GM19239 (cell line): ENCODE measurements at regions not wholly inside any gene's neighbourhood (a gene's known extent, or its start where the extent isn't known, plus 50 kb on each side); places are given as distances from the start of the nearest gene placed in this dataset.

Experiments
- DNase-seq: peaks from one replicate; pipeline ENCODE4 v3.0.0; 2011; ENCODE audit warnings: low spot score; ENCODE audit not compliant: insufficient read length
- FAIRE-seq: peaks from 2 replicates; lab custom pipeline; 2011; peaks lifted over from hg19 to GRCh38; lab: Jason Lieb, UNC

GRCh38 chr12:27382924-27383323, 50.3 kb downstream of the BMAL2 start:
- DNase-seq (no peak), FAIRE-seq (no peak)

DNA sequence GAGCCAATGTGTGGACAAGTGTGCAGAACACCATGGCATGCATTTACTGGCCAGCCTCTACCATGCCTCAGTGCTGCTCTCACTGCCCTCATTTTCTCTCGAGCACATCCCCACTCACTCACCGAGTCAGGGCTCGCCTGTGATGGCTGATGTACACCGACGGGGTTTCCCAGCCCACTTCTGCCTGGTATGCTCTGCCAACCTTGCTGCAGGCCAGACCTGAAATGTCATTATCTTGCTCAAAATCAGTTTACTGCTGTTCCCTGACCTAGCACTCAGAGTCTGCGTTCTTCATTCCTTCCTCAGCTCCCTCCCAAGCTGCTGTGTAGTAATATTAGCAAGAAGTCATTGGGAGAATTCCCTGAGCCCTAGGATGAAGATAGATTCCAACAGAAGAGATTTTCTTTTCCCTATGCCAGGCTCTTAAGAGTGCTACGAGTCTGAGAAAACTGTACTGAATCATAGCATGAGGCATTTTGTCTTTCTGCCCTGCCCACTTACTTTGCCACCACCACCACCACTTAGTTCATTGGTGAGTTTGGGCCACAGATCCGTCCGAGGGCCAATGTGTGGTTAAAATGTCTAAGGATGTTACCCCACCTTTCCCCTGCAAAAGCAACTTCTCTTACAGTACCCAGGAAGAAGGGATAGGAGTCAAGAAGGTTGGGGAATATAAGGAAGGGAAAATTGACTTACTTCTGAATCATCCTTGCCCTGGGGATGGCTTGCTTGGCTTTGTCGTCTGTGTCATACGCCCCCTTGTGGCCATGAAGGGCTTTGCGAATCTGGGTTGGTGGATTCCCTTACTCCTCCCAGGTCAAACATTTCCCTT, 51.0 kb downstream of the BMAL2 start:
- DNase-seq = peak; percentile 54
- FAIRE-seq = peak; percentile 90

DNA sequence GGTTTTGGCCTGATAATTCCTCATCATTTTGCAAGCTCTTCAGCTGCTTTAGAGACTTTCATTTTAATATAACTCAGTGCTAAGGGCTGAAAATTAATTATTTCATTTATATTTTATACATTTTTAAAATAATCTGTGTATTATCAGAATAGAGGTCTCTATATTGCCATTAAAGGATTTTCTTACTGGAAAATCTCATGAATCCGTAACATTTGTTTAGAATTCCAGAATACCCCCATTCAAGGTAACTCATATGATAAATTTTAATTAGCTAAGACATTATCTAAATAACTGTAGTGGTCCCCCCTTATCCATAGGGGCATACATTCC, 51.6 kb downstream of the BMAL2 start:
- DNase-seq = no peak
- FAIRE-seq = no peak

DNA sequence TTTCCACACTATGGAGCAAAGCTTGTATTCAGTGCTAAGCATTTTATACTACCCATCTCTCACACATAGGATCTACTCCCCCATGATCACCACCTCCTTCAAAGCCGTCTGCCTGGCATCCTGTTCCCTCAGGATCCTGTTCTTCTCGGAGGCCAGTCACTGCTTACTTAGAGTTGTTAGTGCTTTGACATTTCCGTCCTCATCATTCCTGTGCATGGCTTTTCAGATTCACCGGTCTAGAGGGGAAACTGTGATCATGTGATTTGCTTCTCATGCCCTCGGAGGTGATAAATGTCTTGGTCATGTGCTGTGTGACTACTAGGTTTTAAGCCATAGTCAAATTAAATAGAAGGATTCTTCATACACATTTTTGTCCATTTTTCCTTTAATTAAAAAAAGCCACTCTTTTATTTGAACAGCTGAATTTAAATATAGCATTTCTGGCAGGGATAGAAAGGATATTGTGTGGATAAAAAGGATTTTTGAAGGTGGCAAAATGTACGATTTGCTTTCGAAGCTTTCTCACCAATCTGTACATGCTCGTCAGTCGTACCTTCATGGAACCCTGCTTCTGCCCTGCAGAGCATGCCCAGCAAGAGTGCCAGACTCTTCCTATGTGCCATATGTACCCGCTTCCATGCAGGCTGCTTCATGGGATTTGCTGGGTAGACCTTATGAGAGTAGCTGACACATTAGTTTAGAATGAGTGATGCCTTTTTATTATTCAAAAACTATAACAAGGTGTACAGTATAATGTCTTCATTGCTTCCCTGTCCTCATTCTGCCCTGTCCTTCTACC, 53.3 kb downstream of the BMAL2 start:
- FAIRE-seq (no peak), DNase-seq (no peak)

- FAIRE-seq (no peak), DNase-seq (no peak)
Measured at GRCh38 chr12:27387473-27387872, 54.8 kb downstream of the BMAL2 start.

DNA sequence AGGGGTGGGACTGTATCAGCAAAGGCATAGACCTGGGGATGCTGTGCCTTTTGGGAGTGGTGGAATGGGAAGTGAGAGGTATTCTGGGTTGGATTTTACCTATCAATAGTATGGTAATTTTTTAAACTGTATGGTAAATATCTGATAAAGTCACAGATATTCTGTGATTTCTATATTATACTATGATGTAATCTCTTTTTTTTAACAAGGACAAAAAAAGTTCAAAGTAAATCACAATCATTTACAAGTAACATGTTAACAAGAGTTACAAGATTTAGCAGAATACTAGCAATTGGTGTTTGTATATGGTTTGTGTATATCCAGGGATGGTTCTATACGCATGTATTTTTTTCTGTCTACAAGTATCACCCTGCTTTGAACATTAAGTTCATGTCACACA, 56.0 kb downstream of the BMAL2 start:
- FAIRE-seq (no peak), DNase-seq (no peak)

DNA sequence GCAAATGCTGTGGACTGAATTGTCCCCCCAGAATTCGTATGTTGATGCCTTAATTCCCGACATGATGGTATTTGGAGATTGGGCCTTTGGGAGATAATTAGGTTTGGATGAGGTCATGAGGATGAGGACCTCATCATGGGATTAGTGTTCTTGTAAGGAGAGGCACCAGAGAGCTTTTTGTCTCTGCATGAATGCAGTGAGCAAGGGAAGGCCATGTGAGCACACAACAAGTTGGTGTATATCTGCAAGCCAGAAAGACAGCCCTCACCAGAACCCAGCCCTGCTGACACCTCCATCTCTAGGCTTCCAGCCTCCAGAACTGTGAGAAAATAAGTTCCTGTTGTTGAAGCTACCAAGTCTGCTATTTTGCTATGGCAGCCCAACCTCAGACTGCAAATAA, 51.9 kb upstream of the SMCO2 start:
- no peak for FAIRE-seq
- DNase-seq = no peak

DNA sequence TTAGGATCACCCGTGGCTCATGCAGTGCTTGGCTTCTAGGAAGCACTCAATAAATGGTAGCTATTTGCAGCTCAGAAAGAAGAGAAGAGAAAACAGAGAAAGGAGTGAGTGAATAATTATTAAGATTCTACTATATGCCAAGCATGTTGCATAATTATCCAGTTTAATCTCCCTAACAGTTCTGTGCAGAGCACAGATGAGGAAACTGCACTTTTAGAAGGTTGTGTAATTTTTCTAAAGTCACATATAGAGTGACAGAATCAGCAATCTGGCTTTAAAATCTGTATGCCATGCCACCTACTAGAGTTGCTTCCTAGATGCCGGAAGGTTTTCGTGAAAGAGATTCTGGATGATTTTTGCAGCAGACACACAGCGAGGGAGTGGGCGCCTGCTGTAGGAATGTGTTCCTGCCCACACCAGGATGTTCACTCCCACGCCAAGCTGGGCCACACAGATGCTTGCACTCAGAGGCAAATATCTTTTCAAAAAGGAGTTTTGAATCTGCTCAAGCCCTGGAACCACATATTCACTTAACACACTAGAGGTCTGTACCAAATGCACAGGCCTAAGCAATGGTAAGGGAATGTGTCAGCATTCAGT, 50.2 kb upstream of the SMCO2 start:
- DNase-seq = no peak
- no peak for FAIRE-seq
